Gastrocnemius medialis (tissue), 4 donors: ENCODE measurements at regions not wholly inside any gene's neighbourhood (a gene's known extent, or its start where the extent isn't known, plus 50 kb on each side); places are given as distances from the start of the nearest gene placed in this dataset.

ENCODE experiments used
- CTCF ChIP-seq, 5 experiments: fragments of 450-650 bp in 3 of 5; fragments of 200-600 bp in 2 of 5; sonication (generic) in 2 of 5; IDR thresholded peaks in 4 of 5; conservative IDR thresholded peaks in 1 of 5; 1 replicate in 4 of 5; 2 replicates in 1 of 5; pipeline ENCODE4 v1.5.1; 2016 to 2019; ENCODE audit warnings: antibody characterized with exemption in 5 of 5, mild to moderate bottlenecking in 3 of 5, moderate library complexity in 3 of 5
- POLR2A ChIP-seq, 2 donors: fragments of 450-650 bp; IDR thresholded peaks; one replicate each; pipeline ENCODE4 v1.6.1; 2017; ENCODE audit warnings: antibody characterized with exemption in 2 of 2, mild to moderate bottlenecking in 2 of 2, moderate library complexity in 2 of 2

- no peak for TF ChIP-seq POLR2A (IDR thresholded peaks at IDR 0.05)
- TF ChIP-seq CTCF (IDR thresholded peaks at IDR 0.05 in 4 of 5, conservative IDR thresholded peaks at IDR 0.05 in 1 of 5) = no peak
Measured at GRCh38 chr5:96017951-96018350, 56.3 kb upstream of the ELL2 start.
